Adipocyte (in vitro differentiated cells): ENCODE measurements at regions not wholly inside any gene's neighbourhood (a gene's known extent, or its start where the extent isn't known, plus 50 kb on each side); places are given as distances from the start of the nearest gene placed in this dataset.

Experiments used
- DNase-seq: peaks from one replicate; pipeline ENCODE4 v3.0.0-alpha.2; 2015; ENCODE audit warnings: low read depth
- H3K27me3 ChIP-seq: replicated peaks from 2 replicates; pipeline ENCODE4 v1.7.0; 2013; ENCODE audit warnings: mild to moderate bottlenecking, low read length, moderate library complexity; ENCODE audit not compliant: control insufficient read depth, insufficient read depth
- H3K36me3 ChIP-seq: 2 replicates; pipeline ENCODE4 v1.7.0; 2013; ENCODE audit warnings: low read length, mild to moderate bottlenecking, moderate library complexity; ENCODE audit not compliant: control insufficient read depth, insufficient read depth, severe bottlenecking
- H3K4me1 ChIP-seq: 2 replicates; pipeline ENCODE4 v1.7.0; 2013; ENCODE audit warnings: mild to moderate bottlenecking, low read length, moderate library complexity; ENCODE audit not compliant: control insufficient read depth, insufficient read depth
- H3K4me3 ChIP-seq: 2 replicates; pipeline ENCODE4 v1.7.0; 2013; ENCODE audit warnings: mild to moderate bottlenecking, low read length, moderate library complexity
- H3K9ac ChIP-seq: 2 replicates; pipeline ENCODE4 v1.7.0; 2013; ENCODE audit warnings: mild to moderate bottlenecking, low read length, moderate library complexity
- H3K9me3 ChIP-seq: 2 replicates; pipeline ENCODE4 v1.7.0; 2013; ENCODE audit warnings: mild to moderate bottlenecking, low read length, moderate library complexity; ENCODE audit not compliant: control insufficient read depth

GRCh38 chr18:11522992-11523391, 86.4 kb upstream of the SLC35G4 start:
- Histone ChIP-seq H3K9me3 (no peaks in the 10 kb centered on the region), H3K27me3 (peaks cover 3% of the 10 kb centered on the region), H3K4me3 (no peak overlapping the region), H3K4me1 (no peaks in the 10 kb centered on the region), H3K36me3 (no peaks in the 10 kb centered on the region), H3K9ac (no peak overlapping the region)
- no peak for DNase-seq

GRCh38 chr18:11521853-11522252, 87.5 kb upstream of the SLC35G4 start:
- H3K9me3 ChIP-seq = no peaks in the 10 kb centered on the region
- H3K4me3 ChIP-seq = no peak overlapping the region
- no peaks in the 10 kb centered on the region for H3K36me3 ChIP-seq
- no peaks in the 10 kb centered on the region for H3K4me1 ChIP-seq
- no peak for DNase-seq
- H3K9ac ChIP-seq = no peak overlapping the region
- peaks cover 3% of the 10 kb centered on the region for H3K27me3 ChIP-seq

- no peak for DNase-seq
- H3K9ac ChIP-seq = no peak overlapping the region
- H3K4me3 ChIP-seq = no peak overlapping the region
- H3K9me3 ChIP-seq = no peaks in the 10 kb centered on the region
- no peaks in the 10 kb centered on the region for H3K36me3 ChIP-seq
- peaks cover 3% of the 10 kb centered on the region for H3K27me3 ChIP-seq
- H3K4me1 ChIP-seq = no peaks in the 10 kb centered on the region
These were observed 88.9 kb upstream of the SLC35G4 start for GRCh38 chr18:11520536-11520935.

- Histone ChIP-seq H3K9ac (no peak overlapping the region), H3K9me3 (no peaks in the 10 kb centered on the region), H3K36me3 (no peaks in the 10 kb centered on the region), H3K27me3 (peaks cover 3% of the 10 kb centered on the region), H3K4me1 (no peaks in the 10 kb centered on the region), H3K4me3 (no peak overlapping the region)
- DNase-seq = peak; percentile 26
These were observed 90.4 kb upstream of the SLC35G4 start for GRCh38 chr18:11518788-11519685.

GRCh38 chr18:11517704-11518103, 91.7 kb upstream of the SLC35G4 start:
- Histone ChIP-seq H3K36me3 (no peaks in the 10 kb centered on the region), H3K9me3 (no peaks in the 10 kb centered on the region), H3K9ac (no peak overlapping the region), H3K4me1 (no peaks in the 10 kb centered on the region), H3K4me3 (no peak overlapping the region), H3K27me3 (peaks cover 3% of the 10 kb centered on the region)
- DNase-seq = no peak

- Histone ChIP-seq H3K27me3 (peaks cover 3% of the 10 kb centered on the region), H3K9ac (no peak overlapping the region), H3K4me1 (no peaks in the 10 kb centered on the region), H3K4me3 (no peak overlapping the region), H3K36me3 (no peaks in the 10 kb centered on the region), H3K9me3 (no peaks in the 10 kb centered on the region)
- DNase-seq = no peak
These were observed 92.5 kb upstream of the SLC35G4 start for GRCh38 chr18:11516751-11517503.

GRCh38 chr18:11514267-11514666, 95.1 kb upstream of the SLC35G4 start:
- Histone ChIP-seq H3K9ac (no peak overlapping the region), H3K9me3 (no peaks in the 10 kb centered on the region), H3K4me3 (no peak overlapping the region), H3K27me3 (peaks cover 3% of the 10 kb centered on the region), H3K36me3 (no peaks in the 10 kb centered on the region), H3K4me1 (no peaks in the 10 kb centered on the region)
- no peak for DNase-seq

- no peak overlapping the region for H3K9ac ChIP-seq
- no peaks in the 10 kb centered on the region for H3K36me3 ChIP-seq
- H3K4me1 ChIP-seq = no peaks in the 10 kb centered on the region
- H3K27me3 ChIP-seq = no peaks in the 10 kb centered on the region
- no peaks in the 10 kb centered on the region for H3K9me3 ChIP-seq
- DNase-seq = peak; percentile 47
- no peak overlapping the region for H3K4me3 ChIP-seq
These were observed 97.0 kb upstream of the SLC35G4 start for GRCh38 chr18:11512096-11513025.

GRCh38 chr18:11511434-11512095, 97.8 kb upstream of the SLC35G4 start:
- no peak for DNase-seq
- H3K4me3 ChIP-seq = no peak overlapping the region
- no peaks in the 10 kb centered on the region for H3K27me3 ChIP-seq
- H3K9ac ChIP-seq = no peak overlapping the region
- H3K4me1 ChIP-seq = no peaks in the 10 kb centered on the region
- no peaks in the 10 kb centered on the region for H3K9me3 ChIP-seq
- H3K36me3 ChIP-seq = no peaks in the 10 kb centered on the region

- Histone ChIP-seq H3K36me3 (no peaks in the 10 kb centered on the region), H3K9ac (no peak overlapping the region), H3K4me3 (no peak overlapping the region), H3K9me3 (no peaks in the 10 kb centered on the region), H3K27me3 (peaks cover 10% of the 10 kb centered on the region), H3K4me1 (no peaks in the 10 kb centered on the region)
- no peak for DNase-seq
These were observed 102.5 kb upstream of the SLC35G4 start for GRCh38 chr18:11506856-11507255.
